PC-9 (cell line): ENCODE measurements at regions not wholly inside any gene's neighbourhood (a gene's known extent, or its start where the extent isn't known, plus 50 kb on each side); places are given as distances from the start of the nearest gene placed in this dataset.

ENCODE experiments used
- CTCF ChIP-seq: fragments of 200-600 bp; sonication (generic); conservative IDR thresholded peaks from 2 replicates; pipeline ENCODE4 v1.6.1; 2017; ENCODE audit warnings: mixed run types, antibody characterized with exemption, mild to moderate bottlenecking, moderate library complexity
- EZH2 ChIP-seq: fragments of 200-600 bp; sonication (generic); IDR thresholded peaks from 2 replicates; pipeline ENCODE4 v1.8.0; 2017; ENCODE audit warnings: antibody characterized with exemption, low read depth

GRCh38 chr14:83147006-83147405 lies 1613.4 kb upstream of the SEL1L start:
- TF ChIP-seq CTCF (no peak), EZH2 (no peak)
